ENCODE measurements at regions not wholly inside any gene's neighbourhood (a gene's known extent, or its start where the extent isn't known, plus 50 kb on each side); places are given as distances from the start of the nearest gene placed in this dataset.

DNA sequence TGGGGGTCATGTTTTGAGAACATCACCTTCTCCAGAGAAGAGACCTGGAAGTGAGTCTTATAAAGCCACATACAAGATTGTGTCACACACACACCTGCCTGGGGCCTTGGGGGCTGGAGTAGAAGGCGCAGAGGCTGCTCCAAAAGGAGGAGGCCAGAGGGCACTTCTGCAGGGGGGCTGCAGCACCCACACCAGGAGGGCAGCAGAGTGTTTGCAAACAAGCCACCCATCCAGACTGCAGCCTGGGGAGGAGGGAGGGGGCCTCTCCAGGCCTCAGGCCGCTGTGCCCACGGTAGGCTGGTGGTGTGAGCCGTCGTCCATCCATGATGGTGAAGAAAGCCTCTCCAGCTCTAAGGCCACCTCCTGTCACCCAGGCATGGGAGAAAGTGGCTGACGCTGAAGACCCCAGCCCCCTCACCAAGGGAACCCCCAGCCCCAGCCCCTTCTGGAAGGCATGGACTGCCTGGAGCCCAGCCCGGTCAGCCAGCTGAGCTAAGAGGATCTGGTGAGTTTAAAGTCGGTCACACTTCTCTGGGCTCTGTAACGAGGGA lies 77.5 kb downstream of the FOXL3 start:
- TF ChIP-seq CTCF (IDR thresholded peaks at IDR 0.05) (no peak), POLR2A (IDR thresholded peaks at IDR 0.05) (no peak)

Measured in heart left ventricle (tissue), 13 donors.